ENCODE measurements at regions not wholly inside any gene's neighbourhood (a gene's known extent, or its start where the extent isn't known, plus 50 kb on each side); places are given as distances from the start of the nearest gene placed in this dataset.

- intact Hi-C loops (cut with DNase I), result no loop called here
- TF ChIP-seq CTCF (IDR thresholded peaks at IDR 0.05), result no peak
- no peak for TF ChIP-seq POLR2A (IDR thresholded peaks at IDR 0.05)
These were observed 53.2 kb upstream of the FSTL4 start for GRCh38 chr5:133665571-133665970.

GRCh38 chr5:133664422-133664821, 52.1 kb upstream of the FSTL4 start:
- no peaks in the 10 kb centered on the region for H3K36me3 ChIP-seq (replicated peaks in 1 of 2)
- 81 to 92% (median 88%) methylated on average over 2 of the region's 2 CpGs for WGBS, 4 donors
- TF ChIP-seq POLR2A (IDR thresholded peaks at IDR 0.05) (no peak), CTCF (IDR thresholded peaks at IDR 0.05) (no peak)
- H3K27me3 ChIP-seq, result no peaks in the 10 kb centered on the region
- H3K9me3 ChIP-seq (replicated peaks in 1 of 3), result no peaks in the 10 kb centered on the region
- H3K27ac ChIP-seq, result no peak overlapping the region
- DNase-seq, result no peak
- no peak overlapping the region for H3K4me3 ChIP-seq
- intact Hi-C loops (cut with DNase I), result no loop called here
- no peaks in the 10 kb centered on the region for H3K4me1 ChIP-seq (replicated peaks in 1 of 2)

More at GRCh38 chr5:133665571-133665970, 53.2 kb upstream of the FSTL4 start:
- H3K9me3 ChIP-seq (replicated peaks in 1 of 3), result no peaks in the 10 kb centered on the region
- WGBS, 4 donors, result 67 to 91% (median 87%) methylated on average over 2 to 3 of the region's 3 CpGs
- DNase-seq, result no peak
- H3K4me3 ChIP-seq, result no peak overlapping the region
- no peaks in the 10 kb centered on the region for H3K4me1 ChIP-seq (replicated peaks in 1 of 2)
- H3K27ac ChIP-seq, result no peak overlapping the region
- H3K36me3 ChIP-seq (replicated peaks in 1 of 2), result no peaks in the 10 kb centered on the region
- no peaks in the 10 kb centered on the region for H3K27me3 ChIP-seq

DNA sequence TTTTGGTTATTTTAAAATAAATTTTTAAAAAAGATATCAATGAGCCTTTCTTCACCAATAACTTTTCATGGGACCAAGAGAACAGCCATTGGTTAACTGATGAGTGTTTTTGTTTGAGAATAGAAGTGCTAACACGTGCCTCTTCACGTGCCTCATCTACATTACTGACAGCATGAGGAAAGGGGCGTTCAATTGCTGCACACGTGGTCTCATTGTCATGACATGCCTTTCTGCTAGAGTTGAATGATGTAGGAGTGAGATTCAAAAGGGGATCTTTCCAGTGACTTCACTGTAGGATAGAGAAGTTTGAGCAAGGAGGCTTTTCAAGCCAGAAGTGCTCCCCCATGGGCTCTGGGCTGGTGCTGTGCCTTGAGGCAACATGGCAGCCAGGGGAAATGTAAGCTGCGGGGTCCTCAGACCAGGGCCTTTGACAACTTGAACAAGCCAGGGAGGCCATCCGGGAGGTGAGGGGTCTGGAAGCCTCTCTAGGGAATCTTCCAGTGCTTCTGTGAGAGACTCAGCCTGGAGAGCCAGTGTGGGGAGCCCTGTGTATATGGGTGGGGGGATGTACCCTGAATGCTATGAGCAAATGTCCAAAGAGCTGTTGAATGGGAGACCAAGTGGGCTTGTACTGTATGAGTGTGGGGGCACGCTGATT, 51.2 kb upstream of the FSTL4 start:
- 85 to 91% (median 86%) methylated on average over 7 of the region's 7 CpGs for WGBS, 4 donors
- intact Hi-C loops (cut with DNase I), result no loop called here
- H3K9me3 ChIP-seq (replicated peaks in 1 of 3), result no peaks in the 10 kb centered on the region
- H3K36me3 ChIP-seq (replicated peaks in 1 of 2), result no peaks in the 10 kb centered on the region
- no peak overlapping the region for H3K4me3 ChIP-seq
- no peak for DNase-seq
- TF ChIP-seq CTCF (IDR thresholded peaks at IDR 0.05) (no peak), POLR2A (IDR thresholded peaks at IDR 0.05) (no peak)
- H3K27ac ChIP-seq, result no peak overlapping the region
- H3K27me3 ChIP-seq, result no peaks in the 10 kb centered on the region
- no peaks in the 10 kb centered on the region for H3K4me1 ChIP-seq (replicated peaks in 1 of 2)

- TF ChIP-seq CTCF (IDR thresholded peaks at IDR 0.05) (no peak), POLR2A (IDR thresholded peaks at IDR 0.05) (no peak)
- Histone ChIP-seq H3K36me3 (replicated peaks in 1 of 2) (no peaks in the 10 kb centered on the region), H3K27me3 (no peaks in the 10 kb centered on the region), H3K9me3 (replicated peaks in 1 of 3) (no peaks in the 10 kb centered on the region), H3K27ac (no peak overlapping the region), H3K4me1 (replicated peaks in 1 of 2) (no peaks in the 10 kb centered on the region), H3K4me3 (no peak overlapping the region)
- intact Hi-C loops (cut with DNase I), result no loop called here
- WGBS, 4 donors, result 56 to 70% (median 62%) methylated on average over 4 of the region's 4 CpGs
- DNase-seq, result no peak
These were observed 50.2 kb upstream of the FSTL4 start for GRCh38 chr5:133662578-133662977.

Measured in adrenal gland (tissue), 9 donors.